NB4 (cell line): ENCODE measurements at regions not wholly inside any gene's neighbourhood (a gene's known extent, or its start where the extent isn't known, plus 50 kb on each side); places are given as distances from the start of the nearest gene placed in this dataset.

Source experiments
- MYC ChIP-seq: IDR thresholded peaks from 2 replicates; pipeline ENCODE4 v1.6.1; 2011; ENCODE audit warnings: low read depth, low read length
- TF ChIP-seq, protein P1 (sequence below): IDR thresholded peaks from one replicate; pipeline ENCODE4 v1.5.1; 2012; ENCODE audit warnings: low read depth, low read length

GRCh38 chrX:13261348-13261747 lies 58.5 kb downstream of the ATXN3L start:
- no peak for TF ChIP-seq MYC
- TF ChIP-seq, protein P1, sequence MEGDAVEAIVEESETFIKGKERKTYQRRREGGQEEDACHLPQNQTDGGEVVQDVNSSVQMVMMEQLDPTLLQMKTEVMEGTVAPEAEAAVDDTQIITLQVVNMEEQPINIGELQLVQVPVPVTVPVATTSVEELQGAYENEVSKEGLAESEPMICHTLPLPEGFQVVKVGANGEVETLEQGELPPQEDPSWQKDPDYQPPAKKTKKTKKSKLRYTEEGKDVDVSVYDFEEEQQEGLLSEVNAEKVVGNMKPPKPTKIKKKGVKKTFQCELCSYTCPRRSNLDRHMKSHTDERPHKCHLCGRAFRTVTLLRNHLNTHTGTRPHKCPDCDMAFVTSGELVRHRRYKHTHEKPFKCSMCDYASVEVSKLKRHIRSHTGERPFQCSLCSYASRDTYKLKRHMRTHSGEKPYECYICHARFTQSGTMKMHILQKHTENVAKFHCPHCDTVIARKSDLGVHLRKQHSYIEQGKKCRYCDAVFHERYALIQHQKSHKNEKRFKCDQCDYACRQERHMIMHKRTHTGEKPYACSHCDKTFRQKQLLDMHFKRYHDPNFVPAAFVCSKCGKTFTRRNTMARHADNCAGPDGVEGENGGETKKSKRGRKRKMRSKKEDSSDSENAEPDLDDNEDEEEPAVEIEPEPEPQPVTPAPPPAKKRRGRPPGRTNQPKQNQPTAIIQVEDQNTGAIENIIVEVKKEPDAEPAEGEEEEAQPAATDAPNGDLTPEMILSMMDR, result no peak
